Posterior vena cava (tissue), 2 donors: ENCODE measurements at regions not wholly inside any gene's neighbourhood (a gene's known extent, or its start where the extent isn't known, plus 50 kb on each side); places are given as distances from the start of the nearest gene placed in this dataset.
"Not testable (repeated sequence)": the region's sequence is repeated elsewhere in the genome, so short reads cannot be mapped to it uniquely, and the experiment has no call there.

Source experiments
- DNase-seq: peaks from one replicate; pipeline ENCODE4 v3.0.0-alpha.2; 2020; ENCODE audit warnings: low spot score
- intact Hi-C, 2 donors: fragments of 100-400 bp; cut with DNase I; formaldehyde crosslinking; loops; one replicate each; pipeline versions ENCODE4 v1.14.1 to v1.14.2; 2022 to 2023
- donor health status: DM: yes; HTN: yes; CAD: no.
- donor health status: DM: yes; HTN: yes; CAD: no.

DNA sequence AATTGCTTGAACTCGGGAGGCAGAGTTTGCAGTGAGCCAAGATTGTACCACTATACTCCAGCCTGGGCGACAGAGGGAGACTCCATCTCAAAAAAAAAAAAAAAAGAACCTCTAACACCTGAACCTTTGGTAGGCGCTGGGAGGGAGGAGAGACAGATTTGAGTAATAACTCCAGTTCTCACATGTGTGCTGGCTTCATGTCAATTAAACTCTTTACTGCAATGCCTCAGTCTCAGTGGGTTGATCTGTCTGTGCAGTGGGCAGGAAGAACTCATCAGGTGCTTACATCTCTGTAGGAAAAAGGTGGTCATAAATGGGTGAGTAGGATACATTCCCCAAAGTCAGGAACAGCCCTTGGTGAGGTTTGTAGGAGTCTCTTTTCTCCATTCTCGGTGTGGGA is 85.1 kb upstream of the ABCC4 start:
- no peak for DNase-seq
- intact Hi-C loops: no loop called here

DNA sequence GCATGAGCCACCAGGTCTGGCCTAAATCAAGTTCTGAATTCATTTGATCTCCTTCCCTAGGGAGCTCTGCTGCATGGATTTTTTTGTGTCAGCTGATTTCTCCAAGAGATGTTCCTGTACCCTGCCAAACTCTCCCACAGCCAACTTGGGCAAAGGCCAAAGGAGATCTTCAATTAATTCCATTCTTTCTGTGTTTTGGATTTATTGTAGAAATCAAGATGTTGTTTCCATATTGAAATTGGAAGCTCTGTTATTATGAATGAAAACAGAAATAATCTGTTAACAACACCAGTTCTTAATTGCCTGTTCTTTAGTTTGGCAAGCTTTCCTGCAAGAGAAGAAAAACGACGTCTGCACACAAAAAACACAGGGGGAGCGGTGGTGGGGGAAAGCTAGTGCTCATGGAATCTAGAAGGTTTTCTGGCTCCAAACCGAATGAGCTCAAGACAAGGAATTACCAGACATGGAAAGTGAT is 86.5 kb upstream of the ABCC4 start:
- no peak for DNase-seq
- intact Hi-C loops: no loop called here

DNA sequence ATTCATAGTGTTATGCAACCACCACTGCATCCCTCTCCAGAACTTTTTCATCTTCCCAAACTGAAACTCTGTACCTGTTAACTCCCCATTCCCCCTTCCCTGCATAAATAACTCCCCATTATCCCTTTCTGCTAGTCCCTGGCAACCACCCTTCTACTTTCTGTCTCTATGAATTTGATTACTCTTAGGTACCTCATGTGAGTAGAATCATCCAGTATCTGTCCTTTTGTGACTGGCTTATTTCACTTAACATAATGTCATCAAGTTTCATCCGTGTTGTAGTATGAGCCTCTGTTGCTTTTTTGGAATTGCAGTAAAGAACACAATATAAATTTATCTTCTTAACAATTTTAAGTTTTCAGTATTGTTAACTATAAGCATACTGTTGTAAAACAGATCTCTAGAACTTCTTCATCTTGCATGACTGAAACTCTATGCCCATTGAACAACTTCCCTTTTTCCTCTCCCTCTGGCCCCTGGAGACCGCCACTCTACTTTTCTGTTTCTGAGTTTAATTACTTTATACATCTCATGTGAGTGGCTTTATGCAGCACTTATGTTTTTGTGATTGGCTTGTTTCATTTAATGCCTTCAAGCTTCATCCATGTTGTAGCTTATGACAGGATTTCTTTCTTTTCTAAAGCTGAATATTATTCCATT is 87.3 kb upstream of the ABCC4 start:
- intact Hi-C loops: no loop called here
- no peak for DNase-seq

DNA sequence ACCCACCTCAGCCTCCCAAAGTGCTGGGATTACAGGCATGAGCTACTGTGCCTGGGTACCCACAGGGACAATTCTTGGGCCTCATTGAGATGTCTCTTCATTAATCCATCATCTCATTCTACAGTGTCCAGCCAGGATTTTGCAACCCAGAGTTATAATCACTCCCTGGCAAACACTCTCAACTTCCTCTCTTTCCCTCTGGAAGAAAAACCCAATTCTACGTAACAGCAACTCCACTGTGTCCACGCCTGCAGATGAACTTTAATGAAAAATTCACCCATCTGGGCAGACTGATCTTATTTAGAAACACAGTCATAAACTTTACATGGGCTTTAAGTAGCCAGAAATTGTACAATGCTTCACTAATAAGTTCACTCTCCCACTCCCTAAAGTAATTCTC is 90.1 kb upstream of the ABCC4 start:
- DNase-seq: no peak
- intact Hi-C loops: no loop called here

DNA sequence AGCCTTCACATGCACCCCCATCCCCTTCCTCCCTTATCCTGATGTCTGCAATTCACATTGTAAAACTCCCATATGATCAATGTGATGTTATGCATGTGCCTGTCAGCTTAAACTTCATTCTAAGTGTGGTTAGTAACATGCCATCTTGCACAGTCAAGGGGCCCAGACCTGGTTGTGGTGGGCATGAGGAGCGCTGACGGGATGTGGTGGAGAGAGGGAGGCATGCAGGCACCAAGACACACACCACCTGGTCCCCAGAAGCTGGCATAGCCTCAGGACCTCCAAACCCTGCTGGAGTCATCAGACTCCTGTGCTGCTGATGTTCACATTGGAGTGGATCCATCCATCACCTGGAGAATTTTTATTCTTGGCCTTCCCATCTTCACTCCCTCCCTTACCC is 90.5 kb upstream of the ABCC4 start:
- DNase-seq: no peak
- intact Hi-C loops: no loop called here

DNA sequence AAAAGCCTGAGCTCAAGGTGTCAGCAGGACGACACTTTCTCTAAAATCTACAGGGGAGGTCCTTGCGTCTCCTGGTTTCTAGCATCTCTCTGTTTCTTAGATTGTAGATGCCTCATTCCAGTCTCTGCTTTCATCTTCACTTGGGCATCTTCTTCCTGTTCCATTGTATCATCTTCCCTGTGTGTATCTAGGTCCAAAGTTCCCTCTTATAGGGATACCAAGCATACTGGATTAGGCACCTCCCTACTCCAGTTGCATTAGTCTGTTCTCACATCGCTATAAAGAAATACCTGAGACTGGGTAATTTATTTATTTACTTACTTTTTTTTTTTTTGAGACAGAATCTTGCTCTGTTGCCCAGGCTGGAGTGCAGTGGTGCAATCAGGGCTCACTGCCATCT is 91.3 kb upstream of the ABCC4 start:
- intact Hi-C loops: no loop called here
- no peak for DNase-seq

DNA sequence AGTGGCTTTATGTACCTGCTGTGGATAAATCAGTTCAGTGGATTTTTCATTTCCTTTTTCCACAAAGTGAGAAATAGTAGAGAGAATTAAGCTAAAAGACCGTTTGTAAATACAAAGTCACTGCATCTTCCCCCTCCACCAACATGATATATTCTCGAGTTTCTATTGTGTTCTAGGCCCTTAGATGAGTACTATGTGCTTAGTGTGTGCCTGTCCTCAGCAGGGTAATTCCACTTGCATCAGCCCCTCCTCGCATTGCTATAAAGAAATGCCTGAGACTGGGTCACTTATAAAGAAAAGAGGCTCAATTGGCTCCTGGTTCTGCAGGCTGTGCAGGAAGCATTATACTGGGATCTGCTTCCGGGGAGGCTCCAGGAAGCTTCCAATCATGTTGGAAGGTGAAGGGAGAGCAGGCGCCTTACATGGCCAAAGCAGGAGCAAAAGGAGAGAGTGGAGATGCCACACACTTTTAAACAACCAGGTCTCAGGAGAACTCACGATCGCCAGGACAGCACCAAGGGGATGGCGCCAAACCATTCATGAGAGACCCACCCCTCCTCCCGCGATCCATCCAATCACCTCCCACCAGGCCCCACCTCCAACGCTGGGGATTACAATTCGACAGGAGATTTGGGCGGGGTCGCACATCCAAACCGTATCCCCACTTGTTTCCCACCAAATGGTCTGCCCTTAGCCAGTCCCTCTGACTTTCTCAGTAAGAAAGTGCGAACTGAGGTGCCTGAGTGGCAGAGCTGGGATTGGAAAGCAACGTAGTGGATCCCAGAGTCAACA is 102.3 kb upstream of the ABCC4 start:
- intact Hi-C loops: loop anchor here (5.0 kb wide), 1 partner anchor 211 kb away; no protein-coding TSS in a partner anchor
- no peak for DNase-seq

DNA sequence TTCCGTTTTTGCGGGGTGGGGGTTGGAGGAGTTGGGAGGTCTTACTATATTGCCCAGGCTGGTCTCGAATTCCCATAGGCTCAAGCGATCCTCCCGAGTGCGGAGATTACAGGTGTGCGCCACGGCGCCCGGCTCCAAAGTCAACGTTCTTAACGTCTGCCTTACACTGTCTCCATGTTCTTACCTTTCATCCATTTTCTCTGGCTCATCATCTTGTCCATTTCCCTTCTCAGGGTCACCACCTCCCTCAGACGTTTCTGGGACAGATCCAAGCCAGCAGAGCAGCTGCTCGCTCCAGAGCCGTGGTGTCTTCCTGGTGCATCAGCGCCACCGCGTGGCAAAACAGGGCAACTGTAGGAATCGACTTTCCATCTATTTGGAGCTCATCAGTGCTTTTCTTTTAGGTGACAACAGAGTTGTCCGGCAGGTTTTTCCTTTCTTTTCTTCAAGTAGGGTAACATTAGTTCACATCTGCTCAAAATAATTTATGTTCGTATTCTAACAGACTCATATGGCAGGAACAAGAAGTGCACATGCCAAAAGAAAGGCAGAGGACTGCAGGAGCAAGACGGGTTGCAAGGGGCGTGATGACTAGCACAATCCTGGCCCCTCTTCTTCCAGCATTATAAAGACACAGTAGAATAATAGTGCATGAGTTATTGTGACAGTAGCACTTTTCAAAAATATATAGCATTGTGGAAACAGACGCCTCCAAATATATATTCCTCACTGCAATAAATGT is 103.1 kb upstream of the ABCC4 start:
- intact Hi-C loops: loop anchor here (5.0 kb wide), 1 partner anchor 212 kb away; no protein-coding TSS in a partner anchor
- DNase-seq: peak; percentile 94

DNA sequence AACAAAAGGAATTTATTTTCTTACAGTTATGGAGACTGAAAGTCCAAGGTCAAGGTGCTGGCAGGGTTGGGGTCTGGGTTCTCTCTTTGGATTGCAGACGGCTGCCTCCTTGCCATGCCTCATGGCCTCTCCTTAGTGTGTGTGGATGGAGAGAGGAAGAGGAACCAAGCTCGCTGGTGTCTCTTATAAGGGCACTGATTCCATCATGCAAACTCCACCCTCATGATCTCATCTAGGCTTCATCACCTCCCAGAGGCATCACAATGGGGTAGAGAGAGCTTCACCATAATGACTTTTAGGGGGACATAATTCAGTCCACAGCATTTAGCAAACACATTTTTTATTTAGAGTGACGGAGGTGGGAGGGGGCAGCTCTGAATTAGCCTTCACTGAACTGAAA is 104.9 kb upstream of the ABCC4 start:
- no peak for DNase-seq
- intact Hi-C loops: no loop called here

DNA sequence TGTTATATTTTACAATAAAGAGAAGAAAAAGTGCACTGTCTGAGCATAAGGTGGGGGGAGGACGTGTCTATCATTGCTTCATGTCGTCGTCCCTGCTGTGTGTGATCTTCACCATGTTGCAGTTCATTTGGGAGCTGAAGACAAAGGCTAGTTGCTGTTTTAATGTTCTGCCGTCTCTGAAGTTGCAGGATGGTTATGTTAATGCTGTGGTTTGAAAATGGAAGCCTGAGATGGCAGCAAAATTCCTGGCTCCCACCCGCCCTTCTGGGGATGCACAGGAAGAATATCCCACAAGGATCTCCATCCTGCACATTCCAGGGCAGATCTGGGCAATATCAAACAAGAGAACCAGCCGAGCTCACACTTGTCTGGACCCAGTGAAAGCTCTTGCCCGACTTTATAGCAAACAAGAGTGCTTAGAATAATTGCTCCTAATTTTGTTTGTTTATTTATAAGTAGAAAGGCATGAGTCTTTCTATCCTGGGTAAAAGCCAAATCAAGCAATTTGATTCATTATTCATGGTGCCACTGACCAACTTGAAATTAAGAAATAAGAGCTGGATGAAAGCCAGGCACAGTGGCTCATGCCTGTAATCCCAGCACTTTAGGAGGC is 110.3 kb upstream of the ABCC4 start:
- intact Hi-C loops: no loop called here
- DNase-seq: no peak

DNA sequence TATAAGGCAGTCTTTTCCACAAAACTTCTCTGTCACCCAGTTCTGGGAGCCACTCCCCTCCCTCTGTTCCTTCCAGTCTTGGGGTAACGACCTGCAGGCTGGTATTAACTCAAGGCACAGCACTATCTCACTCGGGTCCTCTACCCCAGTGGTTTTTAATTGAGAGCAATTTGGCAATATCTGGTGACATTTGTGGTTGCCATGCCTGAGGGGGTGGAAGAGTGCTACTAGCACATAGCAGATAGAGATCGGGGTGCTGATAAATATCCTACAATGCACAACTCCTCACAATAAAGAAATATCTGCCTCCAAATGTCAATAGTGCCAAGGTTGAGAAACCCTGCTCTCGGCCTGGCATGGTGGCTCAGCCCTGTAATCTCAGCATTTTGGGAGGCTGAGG is 117.7 kb upstream of the ABCC4 start:
- no peak for DNase-seq
- intact Hi-C loops: no loop called here

DNA sequence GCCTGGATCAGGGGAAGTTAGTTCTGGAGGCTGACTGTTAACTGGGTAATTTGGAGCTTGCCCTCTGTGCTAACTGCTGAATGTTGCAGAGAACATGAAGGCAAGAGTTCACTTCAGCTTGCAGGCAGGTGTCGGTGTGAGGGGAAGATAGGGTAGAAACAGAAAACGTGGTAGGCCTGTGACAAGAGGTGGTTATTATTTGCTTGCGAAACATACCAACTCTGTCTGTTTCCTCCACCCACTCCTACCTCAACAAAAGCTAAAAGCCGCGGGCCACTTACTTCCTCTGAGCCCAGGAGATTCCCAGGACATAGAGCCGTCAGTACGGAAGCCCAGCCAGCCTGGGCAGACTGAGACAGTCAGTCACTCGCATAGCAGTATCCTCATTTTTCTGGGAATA is 119.2 kb upstream of the ABCC4 start:
- DNase-seq: no peak
- intact Hi-C loops: no loop called here

DNA sequence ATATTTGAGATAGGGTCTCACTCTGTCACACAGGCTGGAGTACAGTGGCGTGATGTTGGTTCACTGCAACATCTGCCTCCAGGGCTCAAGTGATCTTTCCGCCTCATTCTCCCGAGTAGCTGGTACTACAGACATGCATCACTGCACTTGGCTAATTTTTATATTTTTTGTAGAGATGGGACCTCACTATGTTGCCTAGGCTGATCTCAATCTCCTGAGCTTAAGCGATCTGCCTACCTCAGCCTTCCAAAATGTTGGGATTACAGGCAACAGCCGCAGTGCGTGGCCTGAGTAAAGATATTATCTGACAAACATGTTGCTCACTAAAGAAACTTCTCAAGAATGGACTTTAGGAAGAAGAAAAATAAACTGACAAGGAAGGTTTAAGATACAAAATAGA is 125.4 kb upstream of the ABCC4 start:
- intact Hi-C loops: no loop called here
- no peak for DNase-seq

DNA sequence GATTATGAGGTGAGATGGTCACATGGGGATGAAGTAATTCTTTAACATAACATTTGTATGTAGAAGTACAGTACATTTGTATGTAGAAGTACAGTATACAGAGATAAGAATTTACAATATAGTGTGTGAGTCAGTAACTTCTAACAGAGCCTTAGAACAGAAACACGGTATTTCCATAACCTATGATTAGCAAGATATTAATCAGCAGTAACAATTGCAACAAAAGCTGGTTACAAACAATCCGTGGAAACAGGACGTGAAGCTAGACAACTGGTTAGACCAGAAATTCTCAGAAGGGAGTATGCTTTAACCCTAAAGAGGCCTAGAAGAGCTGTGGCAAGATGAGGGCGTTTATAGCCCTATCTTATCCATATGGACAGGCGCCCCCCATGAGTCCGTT is 122.0 kb upstream of the CLDN10 start:
- intact Hi-C loops, DNase-seq: not testable (repeated sequence)

DNA sequence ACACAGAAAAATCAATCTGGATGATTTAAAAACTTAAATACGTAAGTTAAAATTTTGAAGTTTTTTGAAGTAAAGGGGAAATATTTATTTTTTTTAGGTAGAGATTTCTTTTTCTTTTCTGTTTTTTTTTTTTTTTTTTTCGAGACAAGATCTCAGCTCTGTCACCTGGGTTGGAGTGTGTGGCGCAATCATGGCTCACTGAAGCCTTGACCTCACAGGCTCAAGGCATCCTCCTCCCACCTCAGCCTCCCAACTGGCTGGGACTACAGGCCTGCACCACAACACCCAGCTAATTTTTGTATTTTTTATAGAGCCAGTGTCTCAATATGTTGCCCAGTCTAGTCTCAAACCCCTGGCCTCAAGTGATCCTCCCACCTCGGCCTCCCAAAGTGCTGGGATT is 120.4 kb upstream of the CLDN10 start:
- intact Hi-C loops: no loop called here
- DNase-seq: no peak

DNA sequence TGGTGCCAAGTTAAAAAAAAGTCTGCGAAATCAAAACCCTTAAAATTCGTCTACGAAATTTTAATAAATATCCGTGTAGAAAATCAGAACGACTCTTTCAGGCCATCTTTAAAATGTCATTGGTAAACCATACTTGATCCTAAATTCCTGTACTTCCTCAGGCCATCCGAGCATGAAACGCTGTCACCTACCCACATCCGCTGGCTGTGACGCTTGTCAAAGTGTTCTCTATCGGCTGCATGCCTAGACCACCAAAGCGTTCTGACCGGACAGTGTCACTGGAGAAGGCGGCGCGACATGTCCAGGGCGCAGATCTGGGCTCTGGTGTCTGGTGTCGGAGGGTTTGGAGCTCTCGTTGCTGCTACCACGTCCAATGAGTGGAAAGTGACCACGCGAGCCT is 119.0 kb upstream of the CLDN10 start:
- no peak for DNase-seq
- intact Hi-C loops: no loop called here

DNA sequence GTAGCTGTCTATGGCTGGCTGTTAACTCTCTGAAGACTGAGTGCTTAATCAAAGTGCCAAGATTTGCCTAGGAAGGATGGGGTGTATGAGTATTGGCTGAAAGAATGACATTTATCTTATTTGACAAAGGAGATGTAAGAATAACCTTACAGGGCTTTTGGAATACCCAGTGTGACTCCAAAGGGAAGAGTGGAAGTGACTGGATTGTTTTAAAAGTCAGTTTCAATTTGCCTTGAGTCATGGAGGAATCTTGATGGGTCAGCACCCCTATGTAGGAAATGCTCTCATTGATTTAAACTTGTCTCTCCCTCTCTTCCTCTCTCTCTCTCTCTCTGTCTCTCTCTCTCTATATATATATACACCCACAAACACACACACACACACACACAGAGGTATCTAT is 118.4 kb upstream of the CLDN10 start:
- no peak for DNase-seq
- intact Hi-C loops: no loop called here

DNA sequence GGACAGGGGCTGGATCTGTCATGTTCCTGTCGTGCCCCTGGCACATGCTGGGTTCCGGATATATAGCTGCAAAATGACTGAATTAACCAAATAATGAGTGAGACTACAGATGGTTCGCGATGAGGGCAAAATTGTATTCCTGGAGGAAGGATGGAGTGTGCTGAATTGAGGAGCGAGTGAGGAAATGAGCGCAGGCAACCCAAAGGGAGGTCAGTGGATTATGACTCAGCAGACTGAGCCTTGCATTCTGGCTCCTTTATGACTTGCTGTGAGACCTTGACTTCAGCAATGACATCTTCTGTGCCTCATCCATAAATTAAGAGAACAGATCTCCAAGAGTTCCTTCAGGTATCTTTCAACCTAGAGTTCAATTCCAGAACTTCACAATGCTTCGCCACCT is 115.0 kb upstream of the CLDN10 start:
- DNase-seq: no peak
- intact Hi-C loops: no loop called here

DNA sequence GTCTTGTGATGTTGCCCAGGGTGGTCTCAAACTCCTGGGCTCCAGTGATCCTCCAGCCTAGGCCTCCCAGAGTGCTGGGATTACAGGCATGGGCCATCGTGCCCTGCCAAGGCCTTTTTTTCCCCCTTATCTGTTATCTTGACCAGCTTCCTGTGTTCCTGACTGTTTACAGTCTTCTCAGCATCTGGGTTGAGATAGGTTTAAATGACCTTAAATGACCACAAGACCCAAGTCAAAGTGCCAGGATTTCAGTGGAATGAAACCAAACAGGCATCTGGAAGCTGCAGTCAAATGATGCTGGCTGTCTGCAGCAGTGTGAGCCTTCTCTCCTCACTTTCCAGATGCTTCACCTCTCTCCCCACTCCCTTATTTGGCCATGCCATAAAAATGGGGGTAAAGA is 114.2 kb upstream of the CLDN10 start:
- intact Hi-C loops: no loop called here
- DNase-seq: no peak
